A549 (cell line): ENCODE measurements at regions not wholly inside any gene's neighbourhood (a gene's known extent, or its start where the extent isn't known, plus 50 kb on each side); places are given as distances from the start of the nearest gene placed in this dataset.

Source experiments
- ATAC-seq, 2 experiments: fragments of 200-7000 bp in 1 of 2; fragments of >200 bp in 1 of 2; cut with Nextera tagmentation in 1 of 2; cut with Tn5 transposase in 1 of 2; 3 replicates each; pipeline versions ENCODE4 v1.8.0 to v1.9.1; 2018 to 2020; ENCODE audit warnings: mild to moderate bottlenecking in 1 of 2, moderate library complexity in 1 of 2
- CTCF ChIA-PET: fragments of 300-600 bp; sonication (Branson Sonifier 250); formaldehyde crosslinking; extraction: SDS; loops from one replicate; lab custom pipeline; 2021; ENCODE audit warnings: antibody characterized with exemption, inconsistent platforms; lab: Yijun Ruan, JAX
- POLR2A ChIA-PET: fragments of 350-600 bp; formaldehyde crosslinking; extraction: SDS; loops from one replicate; lab custom pipeline; 2021; ENCODE audit warnings: antibody characterized with exemption, inconsistent platforms; lab: Yijun Ruan, JAX
- DNase-seq, 2 experiments: peaks; one replicate each; pipeline versions ENCODE4 v3.0.0 to v3.0.0-alpha.2; 2011 to 2016; ENCODE audit warnings: low read depth in 1 of 2, low spot score in 1 of 2
- FAIRE-seq: peaks from 2 replicates; lab custom pipeline; 2011; peaks lifted over from hg19 to GRCh38; lab: Jason Lieb, UNC
- H3K27ac ChIP-seq, 2 experiments: fragments of >200 bp; sonication (Bioruptor Twin); formaldehyde crosslinking; 3 replicates each; pipeline ENCODE4 v1.5.1; 2016 to 2017
- H3K4me1 ChIP-seq: fragments of >200 bp; sonication (Bioruptor Twin); formaldehyde crosslinking; 3 replicates; pipeline ENCODE4 v1.6.1; 2016
- H3K4me2 ChIP-seq: fragments of >200 bp; sonication (Bioruptor Twin); formaldehyde crosslinking; 3 replicates; pipeline ENCODE4 v1.6.1; 2016
- H3K4me3 ChIP-seq: fragments of >200 bp; sonication (Bioruptor Twin); formaldehyde crosslinking; 3 replicates; pipeline ENCODE4 v1.5.1; 2016
- H3K9me3 ChIP-seq: fragments of >200 bp; sonication (Bioruptor Twin); formaldehyde crosslinking; 3 replicates; pipeline ENCODE4 v1.6.1; 2016
- BCL3 ChIP-seq: fragments of >200 bp; sonication (Bioruptor Twin); formaldehyde crosslinking; IDR thresholded peaks from 3 replicates; pipeline ENCODE4 v1.6.1; 2016
- FOSB ChIP-seq: fragments of 250-450 bp; sonication (Bioruptor Pico); IDR thresholded peaks from 2 replicates; pipeline ENCODE4 v1.5.0; 2020; ENCODE audit warnings: mild to moderate bottlenecking, moderate library complexity
- GATA3 ChIP-seq: IDR thresholded peaks from 2 replicates; pipeline ENCODE4 v1.6.1; 2012; ENCODE audit warnings: borderline replicate concordance
- HDAC2 ChIP-seq: fragments of 200-600 bp; sonication (generic); IDR thresholded peaks from 2 replicates; pipeline ENCODE4 v1.6.1; 2016
- HEYL ChIP-seq: fragments of 250-450 bp; sonication (Bioruptor Pico); IDR thresholded peaks from 2 replicates; pipeline ENCODE4 v1.8.0; 2021; ENCODE audit warnings: mild to moderate bottlenecking, moderate library complexity
- HOXA7 ChIP-seq: fragments of 250-450 bp; sonication (Bioruptor Pico); IDR thresholded peaks from 2 replicates; pipeline ENCODE4 v1.5.0; 2020; ENCODE audit warnings: mild to moderate bottlenecking, moderate library complexity
- JUNB ChIP-seq: fragments of >200 bp; sonication (Bioruptor Twin); formaldehyde crosslinking; IDR thresholded peaks from 2 replicates; pipeline ENCODE4 v1.6.1; 2016
- MYC ChIP-seq: IDR thresholded peaks from 2 replicates; pipeline ENCODE4 v1.6.1; 2012; ENCODE audit warnings: mild to moderate bottlenecking, inconsistent platforms, low read length, improper control_type of control experiment, borderline replicate concordance
- NR3C1 ChIP-seq: fragments of >200 bp; sonication (Bioruptor Twin); formaldehyde crosslinking; IDR thresholded peaks from 3 replicates; pipeline ENCODE4 v1.6.1; 2017
- PBX3 ChIP-seq: IDR thresholded peaks from 2 replicates; pipeline ENCODE4 v1.6.1; 2012
- POLR2AphosphoS2 ChIP-seq: conservative IDR thresholded peaks from 2 replicates; pipeline ENCODE4 v1.6.1; 2012; ENCODE audit warnings: low read length, improper control_type of control experiment, inconsistent platforms
- TP53 ChIP-seq: fragments of 250-450 bp; sonication (Bioruptor Pico); IDR thresholded peaks from 2 replicates; pipeline ENCODE4 v1.5.0; 2021; ENCODE audit warnings: mild to moderate bottlenecking, moderate library complexity
- ZC3H11A ChIP-seq: fragments of 450-650 bp; IDR thresholded peaks from 2 replicates; pipeline ENCODE4 v1.6.1; 2014; ENCODE audit warnings: antibody characterized with exemption, mild to moderate bottlenecking
- ZSCAN20 ChIP-seq: fragments of 250-450 bp; sonication (Bioruptor Pico); IDR thresholded peaks from 2 replicates; pipeline ENCODE4 v1.8.0; 2022; ENCODE audit warnings: mild to moderate bottlenecking, moderate library complexity
- WGBS: methylation state at CpG from one replicate; pipeline ENCODE4 v1.1.6; 2017; ENCODE audit errors: missing lambda C conversion rate; 5-methylcytosine and 5-hydroxymethylcytosine counted together
- TF ChIP-seq, protein P1 (sequence below): fragments of 250-450 bp; sonication (Bioruptor Pico); IDR thresholded peaks from 2 replicates; pipeline ENCODE4 v1.5.0; 2020; ENCODE audit warnings: low read depth, mild to moderate bottlenecking, moderate library complexity
- TF ChIP-seq, protein P2 (sequence below): fragments of 150-350 bp; IDR thresholded peaks from 2 replicates; pipeline ENCODE4 v1.6.1; 2014; ENCODE audit warnings: low read depth, mild to moderate bottlenecking, low read length
- TF ChIP-seq, protein P3 (sequence below): fragments of >200 bp; sonication (Bioruptor Twin); formaldehyde crosslinking; IDR thresholded peaks from 3 replicates; pipeline ENCODE4 v1.5.1; 2016
- TF ChIP-seq, protein P4 (sequence below): fragments of 200-600 bp; sonication (generic); IDR thresholded peaks from 2 replicates; pipeline ENCODE4 v1.6.1; 2016; ENCODE audit warnings: antibody characterized with exemption, mild to moderate bottlenecking, moderate library complexity

DNA sequence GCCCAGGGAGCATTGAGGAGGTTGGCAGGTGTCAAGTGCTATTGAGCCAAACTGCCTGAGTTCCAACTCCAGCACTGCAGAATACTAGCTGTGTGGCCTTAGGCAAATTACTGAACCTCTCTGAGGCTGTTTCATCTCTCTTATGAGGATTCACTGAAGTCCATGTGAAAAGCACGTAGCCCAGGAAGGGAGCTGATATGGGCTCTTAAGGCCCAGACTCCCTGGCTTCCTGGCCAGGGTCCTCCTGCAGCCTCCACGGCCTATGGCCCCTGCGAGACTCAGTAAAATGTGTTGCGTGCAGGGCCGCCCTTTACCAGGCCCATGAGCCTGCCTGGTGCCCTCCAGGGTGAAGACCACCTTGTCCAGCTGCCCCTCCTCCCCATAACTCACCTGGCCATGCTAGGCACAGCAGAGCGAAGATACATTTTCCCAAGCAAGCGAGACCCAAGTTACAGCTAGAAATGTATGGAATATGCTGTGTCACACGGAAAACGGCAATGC, 133.7 kb upstream of the TNRC6C start:
- H3K27ac ChIP-seq: no peak overlapping the region
- ATAC-seq: no peak
- no peak for DNase-seq
- H3K4me3 ChIP-seq: no peak overlapping the region
- CTCF ChIA-PET: interaction anchor here (1.4 to 1.7 kb wide), 2 partner anchors 11 to 119 kb away, joined by 4 to 7 read pairs; no protein-coding TSS in a partner anchor
- no peak for FAIRE-seq
- TF ChIP-seq BCL3 (no peak), GATA3 (no peak), FOSB (CRISPR knock-in tag) (no peak), HDAC2 (no peak)
- POLR2A ChIA-PET: interaction anchor here (1.8 kb wide), 1 partner anchor 134 kb away, joined by 5 read pairs; the partner anchor contains the start of gene TNRC6C
- no peak overlapping the region for H3K4me2 ChIP-seq
- 78% methylated on average over 9 of the region's 9 CpGs for WGBS
- no peaks in the 10 kb centered on the region for H3K4me1 ChIP-seq
- no peaks in the 10 kb centered on the region for H3K9me3 ChIP-seq

DNA sequence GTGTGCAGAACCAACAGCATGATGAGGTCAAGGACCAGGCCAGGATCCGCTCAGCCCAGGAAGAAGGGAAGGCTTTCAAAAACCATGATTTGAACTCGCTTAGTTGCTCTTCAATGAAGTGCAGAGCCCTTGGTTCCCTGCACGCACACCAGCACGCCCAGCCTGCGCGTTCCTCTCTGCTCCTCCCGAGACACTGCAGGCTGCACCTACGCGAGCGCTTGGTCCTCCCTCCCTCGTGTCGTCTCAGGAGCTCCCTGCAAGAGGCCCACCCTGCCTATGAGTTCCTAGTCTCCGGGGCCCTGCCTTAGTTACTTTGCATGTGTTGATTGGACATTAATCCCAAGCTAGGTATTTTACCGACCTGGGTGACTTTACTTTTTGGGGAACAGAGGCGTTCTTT, 132.9 kb upstream of the TNRC6C start:
- CTCF ChIA-PET: interaction anchor here (1.4 to 1.7 kb wide), 2 partner anchors 11 to 118 kb away, joined by 4 to 7 read pairs; no protein-coding TSS in a partner anchor
- ATAC-seq (no peak), FAIRE-seq (no peak), DNase-seq (no peak)
- WGBS: 77% methylated on average over 15 of the region's 15 CpGs
- Histone ChIP-seq H3K4me1 (no peaks in the 10 kb centered on the region), H3K9me3 (no peaks in the 10 kb centered on the region), H3K27ac (no peak overlapping the region), H3K4me2 (no peak overlapping the region), H3K4me3 (no peak overlapping the region)
- TF ChIP-seq BCL3 (no peak), ZC3H11A (no peak)
- POLR2A ChIA-PET: interaction anchor here (1.8 kb wide), 1 partner anchor 133 kb away, joined by 5 read pairs; the partner anchor contains the start of gene TNRC6C

- FAIRE-seq: no peak
- TF ChIP-seq HEYL (no peak), POLR2AphosphoS2 (no peak), GATA3 (no peak), FOSB (CRISPR knock-in tag) (no peak), MYC (no peak), HOXA7 (CRISPR knock-in tag) (no peak), JUNB (no peak), NR3C1 (no peak), TP53 (CRISPR knock-in tag) (no peak), ZSCAN20 (CRISPR knock-in tag) (no peak), PBX3 (no peak)
- TF ChIP-seq, protein P1, sequence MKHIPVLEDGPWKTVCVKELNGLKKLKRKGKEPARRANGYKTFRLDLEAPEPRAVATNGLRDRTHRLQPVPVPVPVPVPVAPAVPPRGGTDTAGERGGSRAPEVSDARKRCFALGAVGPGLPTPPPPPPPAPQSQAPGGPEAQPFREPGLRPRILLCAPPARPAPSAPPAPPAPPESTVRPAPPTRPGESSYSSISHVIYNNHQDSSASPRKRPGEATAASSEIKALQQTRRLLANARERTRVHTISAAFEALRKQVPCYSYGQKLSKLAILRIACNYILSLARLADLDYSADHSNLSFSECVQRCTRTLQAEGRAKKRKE (CRISPR knock-in tag): no peak
- TF ChIP-seq, protein P2, sequence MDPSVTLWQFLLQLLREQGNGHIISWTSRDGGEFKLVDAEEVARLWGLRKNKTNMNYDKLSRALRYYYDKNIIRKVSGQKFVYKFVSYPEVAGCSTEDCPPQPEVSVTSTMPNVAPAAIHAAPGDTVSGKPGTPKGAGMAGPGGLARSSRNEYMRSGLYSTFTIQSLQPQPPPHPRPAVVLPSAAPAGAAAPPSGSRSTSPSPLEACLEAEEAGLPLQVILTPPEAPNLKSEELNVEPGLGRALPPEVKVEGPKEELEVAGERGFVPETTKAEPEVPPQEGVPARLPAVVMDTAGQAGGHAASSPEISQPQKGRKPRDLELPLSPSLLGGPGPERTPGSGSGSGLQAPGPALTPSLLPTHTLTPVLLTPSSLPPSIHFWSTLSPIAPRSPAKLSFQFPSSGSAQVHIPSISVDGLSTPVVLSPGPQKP: no peak
- TF ChIP-seq, protein P3, sequence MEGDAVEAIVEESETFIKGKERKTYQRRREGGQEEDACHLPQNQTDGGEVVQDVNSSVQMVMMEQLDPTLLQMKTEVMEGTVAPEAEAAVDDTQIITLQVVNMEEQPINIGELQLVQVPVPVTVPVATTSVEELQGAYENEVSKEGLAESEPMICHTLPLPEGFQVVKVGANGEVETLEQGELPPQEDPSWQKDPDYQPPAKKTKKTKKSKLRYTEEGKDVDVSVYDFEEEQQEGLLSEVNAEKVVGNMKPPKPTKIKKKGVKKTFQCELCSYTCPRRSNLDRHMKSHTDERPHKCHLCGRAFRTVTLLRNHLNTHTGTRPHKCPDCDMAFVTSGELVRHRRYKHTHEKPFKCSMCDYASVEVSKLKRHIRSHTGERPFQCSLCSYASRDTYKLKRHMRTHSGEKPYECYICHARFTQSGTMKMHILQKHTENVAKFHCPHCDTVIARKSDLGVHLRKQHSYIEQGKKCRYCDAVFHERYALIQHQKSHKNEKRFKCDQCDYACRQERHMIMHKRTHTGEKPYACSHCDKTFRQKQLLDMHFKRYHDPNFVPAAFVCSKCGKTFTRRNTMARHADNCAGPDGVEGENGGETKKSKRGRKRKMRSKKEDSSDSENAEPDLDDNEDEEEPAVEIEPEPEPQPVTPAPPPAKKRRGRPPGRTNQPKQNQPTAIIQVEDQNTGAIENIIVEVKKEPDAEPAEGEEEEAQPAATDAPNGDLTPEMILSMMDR: no peak
- TF ChIP-seq, protein P4, sequence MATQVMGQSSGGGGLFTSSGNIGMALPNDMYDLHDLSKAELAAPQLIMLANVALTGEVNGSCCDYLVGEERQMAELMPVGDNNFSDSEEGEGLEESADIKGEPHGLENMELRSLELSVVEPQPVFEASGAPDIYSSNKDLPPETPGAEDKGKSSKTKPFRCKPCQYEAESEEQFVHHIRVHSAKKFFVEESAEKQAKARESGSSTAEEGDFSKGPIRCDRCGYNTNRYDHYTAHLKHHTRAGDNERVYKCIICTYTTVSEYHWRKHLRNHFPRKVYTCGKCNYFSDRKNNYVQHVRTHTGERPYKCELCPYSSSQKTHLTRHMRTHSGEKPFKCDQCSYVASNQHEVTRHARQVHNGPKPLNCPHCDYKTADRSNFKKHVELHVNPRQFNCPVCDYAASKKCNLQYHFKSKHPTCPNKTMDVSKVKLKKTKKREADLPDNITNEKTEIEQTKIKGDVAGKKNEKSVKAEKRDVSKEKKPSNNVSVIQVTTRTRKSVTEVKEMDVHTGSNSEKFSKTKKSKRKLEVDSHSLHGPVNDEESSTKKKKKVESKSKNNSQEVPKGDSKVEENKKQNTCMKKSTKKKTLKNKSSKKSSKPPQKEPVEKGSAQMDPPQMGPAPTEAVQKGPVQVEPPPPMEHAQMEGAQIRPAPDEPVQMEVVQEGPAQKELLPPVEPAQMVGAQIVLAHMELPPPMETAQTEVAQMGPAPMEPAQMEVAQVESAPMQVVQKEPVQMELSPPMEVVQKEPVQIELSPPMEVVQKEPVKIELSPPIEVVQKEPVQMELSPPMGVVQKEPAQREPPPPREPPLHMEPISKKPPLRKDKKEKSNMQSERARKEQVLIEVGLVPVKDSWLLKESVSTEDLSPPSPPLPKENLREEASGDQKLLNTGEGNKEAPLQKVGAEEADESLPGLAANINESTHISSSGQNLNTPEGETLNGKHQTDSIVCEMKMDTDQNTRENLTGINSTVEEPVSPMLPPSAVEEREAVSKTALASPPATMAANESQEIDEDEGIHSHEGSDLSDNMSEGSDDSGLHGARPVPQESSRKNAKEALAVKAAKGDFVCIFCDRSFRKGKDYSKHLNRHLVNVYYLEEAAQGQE: no peak
These were observed 132.2 kb upstream of the TNRC6C start for GRCh38 chr17:77826132-77826873.

More at GRCh38 chr17:77826132-77826873, 132.2 kb upstream of the TNRC6C start:
- no peak for DNase-seq
- no peak for ATAC-seq
- ChIA-PET CTCF (interaction anchor here (1.7 kb wide), 1 partner anchor 10 kb away, joined by 7 read pairs; no protein-coding TSS in a partner anchor), POLR2A (interaction anchor here (1.8 kb wide), 1 partner anchor 132 kb away, joined by 5 read pairs; the partner anchor contains the start of gene TNRC6C)
- WGBS: 47% methylated on average over 6 of the region's 8 CpGs
- H3K27ac ChIP-seq: no peak overlapping the region
- H3K9me3 ChIP-seq: no peaks in the 10 kb centered on the region
- no peak overlapping the region for H3K4me3 ChIP-seq
- H3K4me1 ChIP-seq: peaks cover 2% of the 10 kb centered on the region; the same call in 1 of the 3 replicates
- no peak overlapping the region for H3K4me2 ChIP-seq
